ENCODE measurements at regions not wholly inside any gene's neighbourhood (a gene's known extent, or its start where the extent isn't known, plus 50 kb on each side); places are given as distances from the start of the nearest gene placed in this dataset.
A peak's percentile ranks its signal among the peaks of the same experiment; 100 is the strongest.
"Not testable (repeated sequence)": the region's sequence is repeated elsewhere in the genome, so short reads cannot be mapped to it uniquely, and the experiment has no call there.

- DNase-seq, result no peak
These were observed 270.4 kb upstream of the PRKCQ start for GRCh38 chr10:6850452-6850851.

GRCh38 chr10:6847561-6847960, 267.5 kb upstream of the PRKCQ start:
- DNase-seq, result no peak

- no peak for DNase-seq
These were observed 264.0 kb upstream of the PRKCQ start for GRCh38 chr10:6843894-6844650.

GRCh38 chr10:6843481-6843881, 263.4 kb upstream of the PRKCQ start:
- peak; percentile 48 for DNase-seq

GRCh38 chr10:6842722-6843121, 262.6 kb upstream of the PRKCQ start:
- DNase-seq, result no peak

GRCh38 chr10:6841761-6842160, 261.7 kb upstream of the PRKCQ start:
- no peak for DNase-seq

GRCh38 chr10:6840766-6841165, 260.7 kb upstream of the PRKCQ start:
- DNase-seq, result peak; percentile 55

GRCh38 chr10:6840201-6840691, 260.2 kb upstream of the PRKCQ start:
- peak; percentile 32 for DNase-seq

GRCh38 chr10:6838118-6838517, 258.0 kb upstream of the PRKCQ start:
- DNase-seq, result peak; percentile 35

- DNase-seq, result no peak
These were observed 253.5 kb upstream of the PRKCQ start for GRCh38 chr10:6833458-6834011.

GRCh38 chr10:6830981-6831380, 250.9 kb upstream of the PRKCQ start:
- not testable (repeated sequence) for DNase-seq

GRCh38 chr10:6824793-6825192, 244.7 kb upstream of the PRKCQ start:
- DNase-seq, result not testable (repeated sequence)

- no peak for DNase-seq
These were observed 243.7 kb upstream of the PRKCQ start for GRCh38 chr10:6823770-6824169.

- no peak for DNase-seq
These were observed 239.2 kb upstream of the PRKCQ start for GRCh38 chr10:6819301-6819700.

- DNase-seq, result no peak
These were observed 237.7 kb upstream of the PRKCQ start for GRCh38 chr10:6817770-6818169.

- DNase-seq, result no peak
These were observed 235.3 kb upstream of the PRKCQ start for GRCh38 chr10:6815346-6815745.

- DNase-seq, result no peak
These were observed 233.8 kb upstream of the PRKCQ start for GRCh38 chr10:6813856-6814255.

- no peak for DNase-seq
These were observed 233.2 kb upstream of the PRKCQ start for GRCh38 chr10:6813306-6813705.

- DNase-seq, result no peak
These were observed 231.1 kb upstream of the PRKCQ start for GRCh38 chr10:6811153-6811552.

- no peak for DNase-seq
These were observed 223.3 kb upstream of the PRKCQ start for GRCh38 chr10:6803427-6803783.

GRCh38 chr10:6802759-6803426, 222.8 kb upstream of the PRKCQ start:
- DNase-seq, result no peak

GRCh38 chr10:6796231-6796630, 216.2 kb upstream of the PRKCQ start:
- no peak for DNase-seq

GRCh38 chr10:6795541-6795940, 215.5 kb upstream of the PRKCQ start:
- no peak for DNase-seq

- not testable (repeated sequence) for DNase-seq
These were observed 214.8 kb upstream of the PRKCQ start for GRCh38 chr10:6794841-6795240.
